ENCODE measurements at regions not wholly inside any gene's neighbourhood (a gene's known extent, or its start where the extent isn't known, plus 50 kb on each side); places are given as distances from the start of the nearest gene placed in this dataset.

GRCh38 chr1:221608835-221609320 is 133.0 kb downstream of the DUSP10 start:
- H3K4me3 ChIP-seq (ENCODE audit: low read length) = no peak overlapping the region
- no peak for DNase-seq (ENCODE audit: low read depth)
- no peak for TF ChIP-seq CTCF (IDR thresholded peaks at IDR 0.05; ENCODE audit: insufficient read depth, low read depth, low read length, missing control alignments)

- no peak for TF ChIP-seq CTCF (IDR thresholded peaks at IDR 0.05; ENCODE audit: insufficient read depth, low read depth, low read length, missing control alignments)
- H3K4me3 ChIP-seq (ENCODE audit: low read length) = no peak overlapping the region
- DNase-seq (ENCODE audit: low read depth) = no peak
Measured at GRCh38 chr1:221611656-221612046, 130.2 kb downstream of the DUSP10 start.

GRCh38 chr1:221612047-221612777 is 129.7 kb downstream of the DUSP10 start:
- no peak overlapping the region for H3K4me3 ChIP-seq (ENCODE audit: low read length)
- TF ChIP-seq CTCF (IDR thresholded peaks at IDR 0.05; ENCODE audit: insufficient read depth, low read depth, low read length, missing control alignments) = no peak
- DNase-seq (ENCODE audit: low read depth) = peak; percentile 86

GRCh38 chr1:221620437-221621384 is 121.2 kb downstream of the DUSP10 start:
- TF ChIP-seq CTCF (IDR thresholded peaks at IDR 0.05; ENCODE audit: insufficient read depth, low read depth, low read length, missing control alignments) = no peak
- H3K4me3 ChIP-seq (ENCODE audit: low read length) = no peak overlapping the region
- DNase-seq (ENCODE audit: low read depth) = peak; percentile 69

- no peak for TF ChIP-seq CTCF (IDR thresholded peaks at IDR 0.05; ENCODE audit: insufficient read depth, low read depth, low read length, missing control alignments)
- no peak overlapping the region for H3K4me3 ChIP-seq (ENCODE audit: low read length)
- DNase-seq (ENCODE audit: low read depth) = no peak
Measured at GRCh38 chr1:221621683-221622082, 120.2 kb downstream of the DUSP10 start.

- no peak for DNase-seq (ENCODE audit: low read depth)
- H3K4me3 ChIP-seq (ENCODE audit: low read length) = no peak overlapping the region
- TF ChIP-seq CTCF (IDR thresholded peaks at IDR 0.05; ENCODE audit: insufficient read depth, low read depth, low read length, missing control alignments) = no peak
Measured at GRCh38 chr1:221622389-221622788, 119.5 kb downstream of the DUSP10 start.
